Gastroesophageal sphincter (tissue), 4 donors: ENCODE measurements at regions not wholly inside any gene's neighbourhood (a gene's known extent, or its start where the extent isn't known, plus 50 kb on each side); places are given as distances from the start of the nearest gene placed in this dataset.

Experiments used
- ATAC-seq: fragments of 150-250 bp; one replicate; pipeline ENCODE4 v1.9.1; 2016; ENCODE audit warnings: mild to moderate bottlenecking, moderate library complexity
- H3K27ac ChIP-seq, 4 donors: fragments of 200-600 bp; sonication (generic) in 3 of 4; 1 replicate in 3 of 4; 2 replicates in 1 of 4; pipeline ENCODE4 v1.5.1; 2016 to 2019
- H3K27me3 ChIP-seq: fragments of 200-600 bp; sonication (generic); one replicate; pipeline ENCODE4 v1.5.1; 2019
- H3K36me3 ChIP-seq, 2 donors: fragments of 200-600 bp; sonication (generic); one replicate each; pipeline ENCODE4 v1.5.1; 2019; ENCODE audit warnings: control low read depth in 1 of 2
- H3K4me1 ChIP-seq, 3 donors: fragments of 200-600 bp; sonication (generic); 1 replicate in 2 of 3; 2 replicates in 1 of 3; pipeline ENCODE4 v1.5.1; 2016 to 2019; ENCODE audit warnings: control low read depth in 2 of 3
- H3K4me3 ChIP-seq, 2 donors: fragments of 200-600 bp; sonication (generic); one replicate each; pipeline ENCODE4 v1.5.1; 2019; ENCODE audit warnings: mild to moderate bottlenecking in 1 of 2, moderate library complexity in 1 of 2
- H3K9me3 ChIP-seq, 3 donors: fragments of 200-600 bp; sonication (generic); one replicate each; pipeline ENCODE4 v1.5.1; 2017 to 2019; ENCODE audit warnings: control low read depth in 2 of 3
- CTCF ChIP-seq, 4 experiments: fragments of 200-600 bp in 2 of 4; fragments of 450-650 bp in 2 of 4; sonication (generic) in 1 of 4; IDR thresholded peaks; one replicate each; pipeline ENCODE4 v1.5.1; 2017 to 2019; ENCODE audit warnings: antibody characterized with exemption in 4 of 4, mild to moderate bottlenecking in 2 of 4, moderate library complexity in 2 of 4
- EP300 ChIP-seq: sonication (generic); formaldehyde crosslinking; IDR thresholded peaks from one replicate; pipeline ENCODE4 v1.6.1; 2017; ENCODE audit warnings: antibody characterized with exemption, mild to moderate bottlenecking
- POLR2A ChIP-seq, 2 donors: fragments of 450-650 bp; IDR thresholded peaks; one replicate each; pipeline ENCODE4 v1.6.1; 2017; ENCODE audit warnings: antibody characterized with exemption in 2 of 2, mild to moderate bottlenecking in 2 of 2, moderate library complexity in 1 of 2
- POLR2AphosphoS5 ChIP-seq: sonication (generic); formaldehyde crosslinking; IDR thresholded peaks from one replicate; pipeline ENCODE4 v1.6.1; 2017; ENCODE audit warnings: antibody characterized with exemption
- WGBS, 2 donors: methylation state at CpG; one replicate each; pipeline ENCODE4 v1.1.5; 2018; ENCODE audit warnings: low coverage in 1 of 2; 5-methylcytosine and 5-hydroxymethylcytosine counted together

- no peaks in the 10 kb centered on the region for H3K4me1 ChIP-seq
- no peaks in the 10 kb centered on the region for H3K36me3 ChIP-seq
- TF ChIP-seq EP300: no peak
- no peak for TF ChIP-seq CTCF (IDR thresholded peaks at IDR 0.05)
- no peak for TF ChIP-seq POLR2A (IDR thresholded peaks at IDR 0.05)
- TF ChIP-seq POLR2AphosphoS5: no peak
- no peaks in the 10 kb centered on the region for H3K9me3 ChIP-seq
- H3K4me3 ChIP-seq: no peak overlapping the region
- no peak for ATAC-seq
- WGBS, 2 donors: 33 to 53% methylated on average over 2 to 5 of the region's 5 CpGs
- H3K27ac ChIP-seq: no peak overlapping the region
- H3K27me3 ChIP-seq: no peaks in the 10 kb centered on the region
These were observed 150.8 kb downstream of the MTRR start for GRCh38 chr5:8019719-8020218.

DNA sequence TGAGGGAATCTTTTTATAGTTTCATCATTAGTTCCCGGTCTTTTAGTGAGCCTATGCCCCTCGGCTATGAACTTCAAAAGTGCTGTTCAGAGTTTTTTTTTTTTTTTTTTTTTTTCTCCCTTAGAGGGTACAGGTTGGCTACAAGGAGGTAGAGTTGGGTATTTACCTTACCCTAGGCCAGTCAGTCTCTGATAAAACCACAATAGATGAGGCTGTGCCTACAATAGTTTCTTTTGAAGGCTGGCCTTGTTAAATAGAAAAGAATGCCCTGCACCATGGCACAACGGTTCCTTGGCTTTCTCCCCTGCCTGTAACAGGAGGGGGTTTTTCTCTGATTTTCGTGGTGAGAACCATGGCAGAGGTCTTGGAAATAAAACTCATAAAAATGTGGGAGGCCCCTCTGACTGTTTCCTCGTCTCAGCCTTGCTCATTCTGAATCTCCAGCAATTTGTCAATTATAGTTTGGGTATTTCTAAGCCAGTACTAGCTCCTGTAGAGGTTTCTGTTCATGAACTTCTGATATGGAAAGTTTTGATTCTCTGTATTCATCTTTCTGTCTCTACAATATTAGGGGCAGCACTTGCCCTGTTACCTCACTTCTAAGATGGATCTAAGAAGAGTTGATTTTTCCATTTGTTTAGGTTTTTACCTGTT is 152.0 kb downstream of the MTRR start:
- Histone ChIP-seq H3K4me3 (no peak overlapping the region), H3K27ac (no peak overlapping the region), H3K9me3 (no peaks in the 10 kb centered on the region), H3K36me3 (no peaks in the 10 kb centered on the region), H3K4me1 (no peaks in the 10 kb centered on the region), H3K27me3 (no peaks in the 10 kb centered on the region)
- no peak for TF ChIP-seq POLR2A (IDR thresholded peaks at IDR 0.05)
- no peak for TF ChIP-seq EP300
- TF ChIP-seq CTCF (IDR thresholded peaks at IDR 0.05): no peak
- ATAC-seq: no peak
- WGBS, 2 donors: 51 to 64% methylated on average over 5 of the region's 5 CpGs

GRCh38 chr5:8028243-8028642 is 159.3 kb downstream of the MTRR start:
- no peak for TF ChIP-seq EP300
- TF ChIP-seq POLR2A (IDR thresholded peaks at IDR 0.05): no peak
- TF ChIP-seq POLR2AphosphoS5: no peak
- TF ChIP-seq CTCF (IDR thresholded peaks at IDR 0.05): no peak
- no peak for ATAC-seq
- H3K9me3 ChIP-seq: no peaks in the 10 kb centered on the region
- no peak overlapping the region for H3K27ac ChIP-seq
- no peaks in the 10 kb centered on the region for H3K4me1 ChIP-seq
- no peaks in the 10 kb centered on the region for H3K27me3 ChIP-seq
- WGBS, 2 donors: 38 to 92% methylated on average over 1 to 2 of the region's 2 CpGs
- no peaks in the 10 kb centered on the region for H3K36me3 ChIP-seq
- no peak overlapping the region for H3K4me3 ChIP-seq

GRCh38 chr5:8033261-8033660 is 164.3 kb downstream of the MTRR start:
- Histone ChIP-seq H3K36me3 (no peaks in the 10 kb centered on the region), H3K4me3 (no peak overlapping the region), H3K27me3 (no peaks in the 10 kb centered on the region), H3K9me3 (no peaks in the 10 kb centered on the region), H3K4me1 (no peaks in the 10 kb centered on the region), H3K27ac (no peak overlapping the region)
- TF ChIP-seq POLR2A (IDR thresholded peaks at IDR 0.05) (no peak), EP300 (no peak), CTCF (IDR thresholded peaks at IDR 0.05) (no peak), POLR2AphosphoS5 (no peak)
- 81 to 96% methylated on average over 3 of the region's 3 CpGs for WGBS, 2 donors
- ATAC-seq: no peak

- Histone ChIP-seq H3K9me3 (no peaks in the 10 kb centered on the region), H3K4me1 (no peaks in the 10 kb centered on the region), H3K36me3 (no peaks in the 10 kb centered on the region), H3K27ac (no peak overlapping the region), H3K27me3 (no peaks in the 10 kb centered on the region), H3K4me3 (no peak overlapping the region)
- no peak for ATAC-seq
- 73 to 75% methylated on average over 2 to 4 of the region's 6 CpGs for WGBS, 2 donors
- TF ChIP-seq EP300 (no peak), POLR2A (IDR thresholded peaks at IDR 0.05) (no peak), CTCF (IDR thresholded peaks at IDR 0.05) (no peak), POLR2AphosphoS5 (no peak)
These were observed 165.9 kb downstream of the MTRR start for GRCh38 chr5:8034852-8035251.
